CD8-positive, alpha-beta memory T cell (primary cell): ENCODE measurements at regions not wholly inside any gene's neighbourhood (a gene's known extent, or its start where the extent isn't known, plus 50 kb on each side); places are given as distances from the start of the nearest gene placed in this dataset.

Experiments
- CTCF ChIA-PET: fragments of 350-600 bp; sonication (Branson Sonifier 250); formaldehyde crosslinking; loops from one replicate; lab custom pipeline; 2021; ENCODE audit warnings: antibody characterized with exemption; lab: Charles Lee
- POLR2A ChIA-PET: fragments of 350-600 bp; sonication (Branson Sonifier 250); formaldehyde crosslinking; loops from one replicate; lab custom pipeline; 2021; ENCODE audit warnings: antibody characterized with exemption; lab: Charles Lee
- DNase-seq, 5 donors: peaks; one replicate each; pipeline versions ENCODE4 v3.0.0 to v3.0.0-alpha.2; 2020 to 2022; ENCODE audit warnings: mixed read lengths in 1 of 5
- H3K27ac ChIP-seq: one replicate; pipeline ENCODE4 v1.7.0; 2013; ENCODE audit warnings: low read depth, mild to moderate bottlenecking, low read length, moderate library complexity
- H3K27me3 ChIP-seq: 2 replicates; pipeline ENCODE4 v1.7.0; 2013; ENCODE audit warnings: low read length, mild to moderate bottlenecking; ENCODE audit not compliant: insufficient read depth, poor library complexity, severe bottlenecking
- H3K36me3 ChIP-seq: 2 replicates; pipeline ENCODE4 v1.7.0; 2013; ENCODE audit warnings: mild to moderate bottlenecking, low read length, moderate library complexity; ENCODE audit not compliant: insufficient read depth
- H3K4me1 ChIP-seq: 2 replicates; pipeline ENCODE4 v1.7.0; 2013; ENCODE audit warnings: mild to moderate bottlenecking, low read length, moderate library complexity; ENCODE audit not compliant: insufficient read depth
- H3K4me3 ChIP-seq: 2 replicates; pipeline ENCODE4 v1.7.0; 2013; ENCODE audit warnings: mild to moderate bottlenecking, low read length
- H3K9me3 ChIP-seq: 2 replicates; pipeline ENCODE4 v1.7.0; 2013; ENCODE audit warnings: mild to moderate bottlenecking, low read length
- H3K27ac Mint-ChIP-seq, 8 donors: one replicate each; pipeline ENCODE4 v1.8.0; 2020 to 2021; ENCODE audit warnings: mixed read lengths in 8 of 8, mild to moderate bottlenecking in 6 of 8, inconsistent platforms in 3 of 8, moderate library complexity in 3 of 8
- H3K27me3 Mint-ChIP-seq, 2 donors: one replicate each; pipeline ENCODE4 v1.8.0; 2020 to 2021; ENCODE audit warnings: mixed read lengths in 2 of 2, mild to moderate bottlenecking in 1 of 2, moderate library complexity in 1 of 2
- H3K36me3 Mint-ChIP-seq, 3 donors: one replicate each; pipeline ENCODE4 v1.8.0; 2020 to 2021; ENCODE audit warnings: mixed read lengths in 3 of 3, inconsistent platforms in 1 of 3, mild to moderate bottlenecking in 1 of 3
- H3K4me1 Mint-ChIP-seq, 3 donors: one replicate each; pipeline ENCODE4 v1.8.0; 2020 to 2021; ENCODE audit warnings: mixed read lengths in 3 of 3, inconsistent platforms in 1 of 3, mild to moderate bottlenecking in 1 of 3
- H3K4me3 Mint-ChIP-seq, 7 donors: one replicate each; pipeline ENCODE4 v1.8.0; 2020 to 2021; ENCODE audit warnings: mixed read lengths in 7 of 7, mild to moderate bottlenecking in 6 of 7, moderate library complexity in 4 of 7, inconsistent platforms in 2 of 7
- H3K9me3 Mint-ChIP-seq, 5 donors: one replicate each; pipeline ENCODE4 v1.8.0; 2020 to 2022; ENCODE audit warnings: mixed read lengths in 5 of 5, mild to moderate bottlenecking in 3 of 5, moderate library complexity in 2 of 5, inconsistent platforms in 1 of 5

DNA sequence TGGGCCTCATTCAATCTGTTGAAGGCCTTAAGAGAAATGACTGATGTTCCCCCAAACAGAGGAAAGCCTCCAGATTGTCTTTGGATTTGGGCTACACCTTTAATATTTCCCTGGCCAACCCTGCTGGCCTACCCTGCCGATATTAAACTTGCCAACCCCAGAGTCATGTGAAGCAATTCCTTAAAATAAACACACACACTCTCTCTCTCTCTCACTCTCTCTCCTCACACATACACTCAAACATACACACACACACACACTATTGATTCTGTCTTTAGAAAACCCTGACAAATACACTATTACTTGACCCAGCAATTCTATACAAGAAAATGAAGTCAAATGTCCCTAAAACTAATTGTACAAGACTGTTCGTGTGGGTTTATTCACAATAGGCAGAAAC is 109.9 kb upstream of the ST8SIA2 start:
- H3K4me3 ChIP-seq: no peak overlapping the region
- H3K9me3 ChIP-seq: no peaks in the 10 kb centered on the region
- no peak overlapping the region for H3K27ac Mint-ChIP-seq
- ChIA-PET CTCF (no interaction called here), POLR2A (no interaction called here)
- no peak overlapping the region for H3K4me3 Mint-ChIP-seq
- H3K4me1 ChIP-seq: no peaks in the 10 kb centered on the region
- H3K27me3 ChIP-seq: no peaks in the 10 kb centered on the region
- H3K27ac ChIP-seq: no peak overlapping the region
- DNase-seq: no peak
- peaks cover 0 to 5% (median 5%) of the 10 kb centered on the region in 3 donors for H3K4me1 Mint-ChIP-seq
- peaks cover 2 to 6% of the 10 kb centered on the region in 2 donors for H3K27me3 Mint-ChIP-seq
- H3K36me3 ChIP-seq: no peaks in the 10 kb centered on the region
- H3K9me3 Mint-ChIP-seq: no peaks in the 10 kb centered on the region
- H3K36me3 Mint-ChIP-seq: no peaks in the 10 kb centered on the region

DNA sequence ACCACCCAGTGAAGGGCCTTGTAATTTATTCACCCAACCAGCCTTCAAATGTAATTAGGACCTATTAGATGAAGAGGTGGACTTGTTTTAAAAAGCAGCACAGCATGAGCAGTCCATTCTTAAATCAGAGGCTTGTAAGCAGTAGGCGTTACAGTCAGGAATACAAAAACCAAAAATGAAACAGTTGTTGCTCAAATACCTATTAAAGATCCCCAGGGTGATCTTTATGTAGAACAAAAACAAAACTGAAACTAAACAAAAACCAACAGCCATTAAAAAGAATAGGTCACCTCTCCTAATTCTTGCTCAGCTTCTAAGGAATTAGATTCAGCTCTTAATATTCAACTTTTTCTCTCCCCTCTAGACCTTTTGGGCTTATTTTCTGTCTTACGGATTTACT is 104.9 kb upstream of the ST8SIA2 start:
- peaks cover 2 to 12% (median 9%) of the 10 kb centered on the region in 3 donors for H3K4me1 Mint-ChIP-seq
- POLR2A ChIA-PET: no interaction called here

DNA sequence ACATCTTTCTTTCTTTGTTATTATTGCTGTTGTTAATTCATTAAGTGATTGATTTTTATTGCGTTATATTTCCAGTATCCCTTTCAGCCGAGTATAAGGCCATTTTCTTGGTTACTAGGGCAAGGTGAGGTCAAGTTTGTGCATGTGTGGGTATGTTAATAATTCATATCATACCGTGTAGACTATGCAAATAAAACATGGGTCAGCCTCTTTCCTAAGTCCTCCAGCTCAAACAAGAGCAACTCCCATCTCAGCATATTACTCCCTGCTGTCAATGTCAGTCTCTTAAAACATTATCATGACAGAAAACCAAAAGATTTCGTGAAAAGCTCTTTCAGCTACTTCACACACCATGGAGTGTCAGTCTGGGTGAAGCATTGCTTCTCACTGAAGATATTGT is 103.9 kb upstream of the ST8SIA2 start:
- Histone ChIP-seq H3K27ac (no peak overlapping the region), H3K36me3 (no peaks in the 10 kb centered on the region), H3K4me1 (no peaks in the 10 kb centered on the region), H3K27me3 (no peaks in the 10 kb centered on the region), H3K9me3 (no peaks in the 10 kb centered on the region), H3K4me3 (no peak overlapping the region)
- Mint-ChIP-seq H3K9me3 (peaks cover 0 to 2% (median 0%) of the 10 kb centered on the region in 5 donors), H3K4me3 (no peak overlapping the region), H3K36me3 (no peaks in the 10 kb centered on the region), H3K27ac (no peak overlapping the region), H3K27me3 (peaks cover 2 to 33% of the 10 kb centered on the region in 2 donors), H3K4me1 (peaks cover 2 to 12% (median 9%) of the 10 kb centered on the region in 3 donors)
- POLR2A ChIA-PET: no interaction called here
- CTCF ChIA-PET: no interaction called here
- no peak for DNase-seq

More for the DNA sequence above, 104.9 kb upstream of the ST8SIA2 start:
- Mint-ChIP-seq H3K27me3 (peaks cover 2 to 25% of the 10 kb centered on the region in 2 donors), H3K36me3 (no peaks in the 10 kb centered on the region), H3K27ac (peak overlapping the region in 2 of 8 donors; percentile 5 to 18), H3K9me3 (peaks cover 0 to 2% (median 0%) of the 10 kb centered on the region in 5 donors), H3K4me3 (peak overlapping the region in 2 of 7 donors; percentile 6 to 58)
- CTCF ChIA-PET: no interaction called here
- H3K4me3 ChIP-seq: no peak overlapping the region
- no peak overlapping the region for H3K27ac ChIP-seq
- DNase-seq: no peak
- H3K9me3 ChIP-seq: no peaks in the 10 kb centered on the region
- no peaks in the 10 kb centered on the region for H3K4me1 ChIP-seq
- no peaks in the 10 kb centered on the region for H3K27me3 ChIP-seq
- H3K36me3 ChIP-seq: no peaks in the 10 kb centered on the region

DNA sequence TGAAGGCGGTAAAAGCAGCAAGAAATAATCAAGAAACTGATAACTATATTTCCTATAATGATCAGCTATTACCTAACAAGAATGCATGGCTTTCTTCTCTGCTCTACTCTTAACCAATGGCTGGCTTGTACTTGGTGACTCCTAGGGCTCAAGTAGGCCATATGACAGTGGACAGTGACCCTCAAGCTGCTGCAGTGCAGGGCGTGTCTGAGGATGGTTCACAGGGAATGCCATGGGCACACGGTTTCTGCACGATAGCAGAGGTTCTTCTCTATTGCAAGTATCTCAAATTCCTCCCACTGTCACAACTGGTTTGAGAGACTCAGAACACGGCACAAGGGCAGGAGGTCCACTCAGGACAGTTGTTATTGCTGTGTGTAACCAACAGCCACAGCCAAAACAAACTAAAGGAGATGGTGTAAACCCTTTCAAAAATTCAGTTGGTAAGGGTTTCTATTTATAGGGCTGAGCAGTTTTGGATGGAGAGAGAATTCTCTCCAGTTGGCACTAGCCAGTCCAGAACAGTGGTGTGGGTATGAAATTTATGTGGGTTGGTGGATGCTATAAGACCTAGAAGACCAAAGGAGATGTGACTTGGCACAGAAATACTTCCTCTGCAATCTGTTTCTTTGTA is 103.2 kb upstream of the ST8SIA2 start:
- DNase-seq: no peak
- H3K36me3 ChIP-seq: no peaks in the 10 kb centered on the region
- no peaks in the 10 kb centered on the region for H3K4me1 ChIP-seq
- Mint-ChIP-seq H3K4me3 (no peak overlapping the region), H3K27me3 (peaks cover 2 to 38% of the 10 kb centered on the region in 2 donors), H3K9me3 (peaks cover 0 to 2% (median 0%) of the 10 kb centered on the region in 5 donors), H3K36me3 (no peaks in the 10 kb centered on the region), H3K4me1 (peaks cover 2 to 12% (median 9%) of the 10 kb centered on the region in 3 donors), H3K27ac (no peak overlapping the region)
- ChIA-PET POLR2A (no interaction called here), CTCF (no interaction called here)
- no peaks in the 10 kb centered on the region for H3K9me3 ChIP-seq
- H3K4me3 ChIP-seq: no peak overlapping the region
- H3K27me3 ChIP-seq: no peaks in the 10 kb centered on the region
- no peak overlapping the region for H3K27ac ChIP-seq

DNA sequence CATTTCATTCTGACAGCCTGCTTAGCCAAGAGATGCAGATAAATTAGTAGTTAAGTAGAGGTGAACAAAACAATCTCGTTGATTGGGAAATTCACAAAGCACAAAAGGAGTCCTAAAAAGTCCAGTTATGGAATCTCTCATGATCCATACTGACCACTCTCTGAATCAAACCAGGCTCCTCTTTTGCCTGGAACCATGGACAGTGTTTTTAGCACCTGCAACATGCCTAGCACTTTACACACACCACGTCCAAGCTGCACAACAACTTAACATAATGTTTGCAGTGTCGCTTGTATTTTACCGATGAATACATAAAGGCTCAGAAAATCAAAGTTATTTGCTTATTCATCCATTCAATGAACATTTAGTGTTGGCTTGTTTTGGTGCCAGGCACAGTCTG is 101.8 kb upstream of the ST8SIA2 start:
- Histone ChIP-seq H3K4me3 (no peak overlapping the region), H3K27ac (no peak overlapping the region), H3K36me3 (no peaks in the 10 kb centered on the region), H3K4me1 (no peaks in the 10 kb centered on the region), H3K9me3 (no peaks in the 10 kb centered on the region), H3K27me3 (no peaks in the 10 kb centered on the region)
- H3K27me3 Mint-ChIP-seq: peaks cover 2 to 38% of the 10 kb centered on the region in 2 donors
- no peak for DNase-seq
- H3K4me3 Mint-ChIP-seq: no peak overlapping the region
- H3K27ac Mint-ChIP-seq: no peak overlapping the region
- H3K9me3 Mint-ChIP-seq: peaks cover 0 to 2% (median 0%) of the 10 kb centered on the region in 5 donors
- peaks cover 2 to 12% (median 9%) of the 10 kb centered on the region in 3 donors for H3K4me1 Mint-ChIP-seq
- ChIA-PET CTCF (no interaction called here), POLR2A (no interaction called here)
- no peaks in the 10 kb centered on the region for H3K36me3 Mint-ChIP-seq

DNA sequence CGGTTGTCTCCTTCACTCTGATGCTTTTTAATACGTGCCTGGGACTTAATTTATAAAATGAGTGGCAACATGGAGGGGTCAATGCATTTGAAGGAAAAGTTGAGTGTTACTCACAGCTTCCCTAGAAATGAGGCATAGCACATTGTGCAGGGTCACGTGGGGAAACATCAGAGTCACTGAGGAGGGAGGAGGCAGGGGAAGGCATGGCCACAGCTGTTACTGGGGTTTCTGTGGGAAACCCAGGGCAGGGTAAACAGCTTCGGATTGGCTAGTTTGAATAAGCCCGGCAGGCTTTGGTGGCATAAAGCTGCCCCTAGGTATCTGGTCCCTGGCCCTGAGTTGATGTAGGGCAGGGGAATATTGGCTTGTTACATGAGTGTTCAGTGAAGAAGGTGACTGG is 98.9 kb upstream of the ST8SIA2 start:
- Mint-ChIP-seq H3K36me3 (no peaks in the 10 kb centered on the region), H3K27ac (no peak overlapping the region), H3K4me3 (no peak overlapping the region), H3K4me1 (no peaks in the 10 kb centered on the region), H3K27me3 (peaks cover 8 to 42% of the 10 kb centered on the region in 2 donors), H3K9me3 (peaks cover 0 to 4% (median 0%) of the 10 kb centered on the region in 5 donors)
- Histone ChIP-seq H3K27ac (no peak overlapping the region), H3K27me3 (no peaks in the 10 kb centered on the region), H3K4me3 (no peak overlapping the region), H3K4me1 (no peaks in the 10 kb centered on the region), H3K36me3 (no peaks in the 10 kb centered on the region), H3K9me3 (no peaks in the 10 kb centered on the region)
- no peak for DNase-seq
- CTCF ChIA-PET: no interaction called here
- POLR2A ChIA-PET: no interaction called here

DNA sequence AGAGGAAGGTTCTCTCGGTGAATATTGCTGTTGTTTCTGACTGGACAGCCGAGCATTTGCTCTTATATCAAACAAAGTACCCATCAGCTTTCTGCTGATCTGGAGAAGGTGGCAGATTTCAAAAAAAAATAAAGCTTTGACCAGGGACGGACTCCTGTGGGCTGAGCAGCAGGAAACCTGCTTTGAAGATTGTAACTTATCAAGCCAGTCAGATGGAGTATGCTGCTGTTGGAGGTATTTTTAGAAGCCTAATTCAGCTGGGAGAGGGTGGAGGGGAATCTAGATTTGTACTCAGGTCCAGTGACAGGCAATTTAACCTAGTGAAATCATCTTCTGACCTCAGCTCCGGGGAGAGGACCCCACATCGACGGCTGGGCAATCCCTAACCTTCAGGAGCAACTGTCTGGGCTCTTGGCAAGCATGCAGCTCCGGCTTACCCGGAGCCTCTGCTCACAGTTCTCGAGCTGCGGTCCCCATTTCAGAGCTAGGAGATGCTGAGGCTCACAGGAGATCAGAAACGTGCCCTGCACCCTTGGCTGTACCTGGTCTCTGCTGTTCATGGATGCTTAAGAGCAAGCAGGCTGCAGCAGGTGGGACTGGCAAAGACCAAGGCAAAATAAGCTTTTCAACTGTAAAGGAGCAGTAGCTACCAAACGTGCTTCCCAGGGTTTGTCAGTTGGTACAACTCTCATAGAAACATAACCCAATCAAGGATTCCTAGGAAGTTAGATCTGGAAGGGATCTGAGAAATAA is 89.3 kb upstream of the ST8SIA2 start:
- ChIA-PET POLR2A (no interaction called here), CTCF (no interaction called here)
- Mint-ChIP-seq H3K27me3 (peaks cover 21 to 34% of the 10 kb centered on the region in 2 donors), H3K36me3 (peaks cover 0 to 2% (median 0%) of the 10 kb centered on the region in 3 donors), H3K4me3 (no peak overlapping the region), H3K4me1 (peaks cover 0 to 2% (median 0%) of the 10 kb centered on the region in 3 donors), H3K27ac (no peak overlapping the region), H3K9me3 (peaks cover 0 to 5% (median 2%) of the 10 kb centered on the region in 5 donors)
- Histone ChIP-seq H3K27me3 (no peaks in the 10 kb centered on the region), H3K4me1 (no peaks in the 10 kb centered on the region), H3K9me3 (no peaks in the 10 kb centered on the region), H3K36me3 (no peaks in the 10 kb centered on the region), H3K4me3 (no peak overlapping the region), H3K27ac (no peak overlapping the region)
- DNase-seq: no peak

DNA sequence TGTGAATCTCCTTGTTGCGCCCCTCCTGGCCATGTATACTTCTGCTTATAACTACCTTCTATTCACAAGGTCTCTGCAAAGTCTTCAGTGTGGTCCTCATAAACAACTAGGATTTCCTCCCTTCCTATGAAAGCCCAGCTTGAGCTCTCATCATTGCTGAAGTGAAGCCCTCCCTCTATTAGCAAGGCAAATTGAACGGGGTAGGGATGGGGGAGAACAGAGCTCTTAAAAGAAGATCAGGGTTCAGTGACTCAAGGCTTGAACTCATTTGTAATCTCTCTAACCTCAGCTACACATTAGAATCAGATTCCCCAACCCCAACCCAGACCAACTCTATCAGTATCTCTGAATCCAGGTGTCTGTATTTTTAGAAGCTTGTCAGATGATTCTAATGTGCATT is 88.3 kb upstream of the ST8SIA2 start:
- Mint-ChIP-seq H3K4me1 (peaks cover 0 to 2% (median 0%) of the 10 kb centered on the region in 3 donors), H3K27me3 (peaks cover 21 to 34% of the 10 kb centered on the region in 2 donors), H3K36me3 (peaks cover 0 to 2% (median 0%) of the 10 kb centered on the region in 3 donors), H3K27ac (no peak overlapping the region), H3K9me3 (peaks cover 0 to 5% (median 2%) of the 10 kb centered on the region in 5 donors), H3K4me3 (no peak overlapping the region)
- DNase-seq: no peak
- CTCF ChIA-PET: no interaction called here
- Histone ChIP-seq H3K9me3 (no peaks in the 10 kb centered on the region), H3K4me1 (no peaks in the 10 kb centered on the region), H3K4me3 (no peak overlapping the region), H3K27ac (no peak overlapping the region), H3K36me3 (no peaks in the 10 kb centered on the region), H3K27me3 (no peaks in the 10 kb centered on the region)
- POLR2A ChIA-PET: no interaction called here
